Muscle of leg (tissue), 3 donors: ENCODE measurements at regions not wholly inside any gene's neighbourhood (a gene's known extent, or its start where the extent isn't known, plus 50 kb on each side); places are given as distances from the start of the nearest gene placed in this dataset.

Experiments used
- DNase-seq: peaks from one replicate; pipeline ENCODE4 v3.0.0; 2013
- H3K27ac ChIP-seq: one replicate; pipeline ENCODE4 v1.5.1; 2013; ENCODE audit warnings: mild to moderate bottlenecking, low read length, control low read depth
- H3K27me3 ChIP-seq: one replicate; pipeline ENCODE4 v1.6.1; 2013; ENCODE audit warnings: low read length; ENCODE audit not compliant: control insufficient read depth, insufficient read depth
- H3K36me3 ChIP-seq: one replicate; pipeline ENCODE4 v1.6.1; 2013; ENCODE audit warnings: low read length; ENCODE audit not compliant: control insufficient read depth, insufficient read depth
- H3K4me1 ChIP-seq: one replicate; pipeline ENCODE4 v1.6.1; 2013; ENCODE audit warnings: low read length; ENCODE audit not compliant: control insufficient read depth, insufficient read depth
- H3K4me3 ChIP-seq: one replicate; pipeline ENCODE4 v1.5.1; 2013; ENCODE audit warnings: low read length, control low read depth
- H3K9me3 ChIP-seq: replicated peaks from 2 replicates; pipeline ENCODE4 v1.6.1; 2013; ENCODE audit warnings: low read depth, low read length; ENCODE audit not compliant: control insufficient read depth
- WGBS: methylation state at CpG from one replicate; pipeline ENCODE4 v1.1.5; 2013; ENCODE audit warnings: missing lambda C conversion rate; ENCODE audit not compliant: insufficient coverage; 5-methylcytosine and 5-hydroxymethylcytosine counted together

DNA sequence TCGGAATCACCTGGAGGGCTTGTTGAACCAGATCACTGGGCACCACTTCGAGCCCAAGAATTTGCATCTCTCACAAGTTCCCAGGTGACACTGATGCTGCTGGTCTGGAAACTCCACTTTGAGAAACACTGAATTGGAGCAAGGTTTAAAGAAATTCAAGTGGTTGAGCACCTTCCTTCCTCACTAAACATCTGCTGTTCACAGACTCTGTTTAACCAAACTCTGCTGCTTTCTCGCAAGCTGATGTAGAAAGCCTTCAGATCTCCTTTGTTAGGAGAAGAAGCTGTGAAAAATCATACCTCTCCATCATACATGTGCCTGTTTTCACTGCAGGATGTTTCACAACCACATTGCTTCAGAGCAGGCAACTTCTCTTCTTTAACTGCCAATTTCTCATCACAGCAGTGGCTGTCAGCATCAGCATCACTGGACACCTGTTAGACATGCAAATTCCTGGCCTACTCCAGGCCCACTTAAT is 87.5 kb upstream of the TOP1 start:
- H3K27me3 ChIP-seq, result no peaks in the 10 kb centered on the region
- no peaks in the 10 kb centered on the region for H3K9me3 ChIP-seq
- H3K27ac ChIP-seq, result no peak overlapping the region
- H3K4me3 ChIP-seq, result no peak overlapping the region
- no peaks in the 10 kb centered on the region for H3K4me1 ChIP-seq
- H3K36me3 ChIP-seq, result no peaks in the 10 kb centered on the region
- no peak for DNase-seq
- WGBS, result 75% methylated on average over 2 of the region's 3 CpGs

DNA sequence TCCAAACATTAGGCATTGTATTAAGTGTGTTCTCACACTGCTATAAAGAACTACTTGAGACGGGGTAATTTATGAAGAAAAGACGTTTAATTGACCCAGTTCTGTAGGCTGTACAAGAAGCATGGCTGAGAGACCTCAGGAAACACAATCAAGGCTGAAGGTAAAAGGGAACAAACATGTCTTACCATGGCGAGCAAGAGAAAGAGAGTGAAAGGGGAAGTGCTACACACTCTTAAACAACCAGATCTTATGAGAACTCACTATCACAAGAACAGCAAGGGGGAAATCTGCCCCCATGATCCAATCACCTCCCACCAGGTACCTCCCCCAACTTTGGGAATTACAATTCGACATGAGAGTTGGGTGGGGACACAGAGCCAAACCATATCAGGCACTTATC is 86.6 kb upstream of the TOP1 start:
- H3K27me3 ChIP-seq, result no peaks in the 10 kb centered on the region
- H3K4me3 ChIP-seq, result no peak overlapping the region
- H3K27ac ChIP-seq, result no peak overlapping the region
- 53% methylated on average over 2 of the region's 4 CpGs for WGBS
- H3K36me3 ChIP-seq, result no peaks in the 10 kb centered on the region
- no peak for DNase-seq
- H3K9me3 ChIP-seq, result no peaks in the 10 kb centered on the region
- no peaks in the 10 kb centered on the region for H3K4me1 ChIP-seq

DNA sequence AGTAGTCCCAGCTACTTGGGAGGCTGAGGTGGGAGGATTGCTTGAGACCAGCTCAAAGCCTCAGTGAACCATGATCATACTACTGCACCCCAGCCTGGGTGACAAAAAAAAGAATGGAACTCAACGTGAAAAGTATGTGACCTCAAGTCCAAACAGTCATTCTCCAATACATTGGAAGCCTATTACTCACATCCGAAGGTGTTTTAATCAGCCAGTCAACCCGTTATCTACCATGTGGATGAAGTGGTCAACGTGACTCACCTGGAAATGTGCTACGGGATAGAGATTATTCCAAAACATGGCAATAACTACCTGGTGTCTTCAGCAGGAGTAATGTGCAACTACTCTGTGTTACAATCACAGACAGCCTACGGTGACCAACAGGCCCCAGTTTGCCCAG is 85.8 kb upstream of the TOP1 start:
- no peak for DNase-seq
- Histone ChIP-seq H3K36me3 (no peaks in the 10 kb centered on the region), H3K27me3 (no peaks in the 10 kb centered on the region), H3K9me3 (no peaks in the 10 kb centered on the region), H3K4me1 (no peaks in the 10 kb centered on the region), H3K27ac (no peak overlapping the region), H3K4me3 (no peak overlapping the region)
- WGBS, result 100% methylated on average over 4 of the region's 6 CpGs

DNA sequence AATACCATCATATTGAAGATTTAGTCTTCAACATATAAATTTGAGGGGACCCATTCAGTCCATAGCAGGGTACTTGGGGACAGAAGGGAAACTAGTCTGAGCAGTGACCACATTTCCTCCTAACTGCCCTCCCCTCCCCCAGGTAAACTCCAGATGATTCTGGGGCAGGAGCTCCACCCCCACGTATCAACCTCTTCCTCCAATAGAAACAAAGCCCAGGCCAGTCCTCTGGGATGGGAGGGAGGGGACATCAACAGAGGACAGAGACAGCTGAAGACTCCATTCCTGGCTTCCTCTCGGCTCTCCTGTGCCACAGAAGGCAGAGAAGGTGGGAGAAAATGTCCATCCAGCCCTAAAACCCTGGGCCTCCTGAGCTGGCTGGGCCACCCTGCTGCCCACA is 85.0 kb upstream of the TOP1 start:
- Histone ChIP-seq H3K4me1 (no peaks in the 10 kb centered on the region), H3K9me3 (no peaks in the 10 kb centered on the region), H3K27ac (no peak overlapping the region), H3K4me3 (no peak overlapping the region), H3K27me3 (no peaks in the 10 kb centered on the region), H3K36me3 (no peaks in the 10 kb centered on the region)
- no peak for DNase-seq
- WGBS, result 60% methylated on average over 1 of the region's 2 CpGs

DNA sequence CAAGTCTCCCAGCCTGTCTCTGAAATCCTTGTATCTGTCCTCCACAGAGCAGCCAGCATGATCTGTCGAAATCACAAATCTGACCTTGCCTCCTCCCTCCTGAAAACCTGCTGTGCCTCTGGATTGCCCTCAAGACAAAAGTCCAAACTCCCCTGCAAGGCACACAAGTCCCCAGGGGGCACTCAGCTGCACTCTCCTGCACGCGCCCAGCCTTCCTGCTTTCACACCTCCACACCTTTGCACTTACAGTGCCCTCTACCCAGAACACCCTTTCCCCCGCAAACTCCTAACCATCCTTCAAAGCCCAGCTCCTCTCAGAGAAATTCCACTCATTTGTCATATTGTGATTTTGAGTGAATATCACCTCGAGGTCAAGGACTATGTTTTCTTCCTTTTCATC is 83.4 kb upstream of the TOP1 start:
- DNase-seq, result no peak
- WGBS, result 71% methylated on average over 3 of the region's 5 CpGs
- Histone ChIP-seq H3K4me3 (no peak overlapping the region), H3K27me3 (no peaks in the 10 kb centered on the region), H3K9me3 (no peaks in the 10 kb centered on the region), H3K27ac (no peak overlapping the region), H3K36me3 (no peaks in the 10 kb centered on the region), H3K4me1 (no peaks in the 10 kb centered on the region)

DNA sequence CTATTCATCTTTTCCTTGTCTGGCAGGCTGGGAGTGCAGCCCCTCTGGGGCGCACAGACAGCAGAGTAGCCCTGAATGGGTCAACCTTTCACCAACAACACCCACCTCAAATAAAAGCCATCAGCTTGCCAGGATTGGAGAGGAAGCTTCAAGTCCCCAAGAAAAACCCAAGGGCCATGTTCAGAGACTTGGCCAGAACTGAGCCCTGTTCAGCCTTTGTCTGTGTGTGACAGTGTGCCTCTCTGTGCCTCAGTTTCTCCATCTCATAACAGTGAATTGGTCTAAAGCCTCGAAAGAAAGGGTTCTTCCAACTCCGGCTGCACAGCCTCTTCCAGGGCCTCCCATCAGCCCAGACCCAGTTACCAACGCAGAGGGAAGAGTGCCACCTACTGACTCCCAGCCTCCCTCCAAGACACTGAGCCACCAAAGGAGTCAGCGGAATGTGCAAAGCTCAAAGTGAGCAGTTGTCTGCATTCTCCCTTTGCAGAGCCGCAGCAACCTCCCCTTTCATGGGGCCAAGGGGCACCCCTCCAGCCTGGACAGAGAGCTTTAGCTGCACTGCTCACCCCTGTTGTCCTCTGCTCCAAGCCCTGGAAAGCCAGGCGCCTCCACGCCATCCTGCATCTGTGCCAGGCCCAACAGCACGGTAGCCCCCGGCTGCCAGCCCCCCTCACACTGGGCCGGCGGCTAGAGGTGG is 82.7 kb upstream of the TOP1 start:
- Histone ChIP-seq H3K4me1 (no peaks in the 10 kb centered on the region), H3K27me3 (no peaks in the 10 kb centered on the region), H3K27ac (no peak overlapping the region), H3K36me3 (no peaks in the 10 kb centered on the region), H3K4me3 (no peak overlapping the region), H3K9me3 (no peaks in the 10 kb centered on the region)
- WGBS, result 28% methylated on average over 5 of the region's 12 CpGs
- peak; percentile 85 for DNase-seq

DNA sequence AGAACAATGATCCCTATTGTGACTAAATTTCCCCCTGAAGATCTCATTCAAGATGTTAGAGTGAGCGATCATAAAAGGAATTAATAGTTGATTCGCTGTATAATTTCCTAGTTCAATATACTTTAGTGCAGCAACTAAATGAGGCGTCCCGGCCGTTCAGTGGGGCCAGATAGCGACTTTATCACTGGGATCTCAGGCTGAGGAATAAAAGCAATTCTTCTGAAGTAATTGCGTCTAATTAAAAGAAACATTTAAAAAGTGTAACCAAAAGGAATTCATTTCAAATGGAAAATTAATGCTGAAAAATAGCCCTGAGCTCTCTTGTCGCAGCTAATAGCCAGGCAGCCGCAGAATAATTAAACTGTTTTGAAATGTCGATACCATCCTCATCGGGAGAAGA is 82.2 kb upstream of the TOP1 start:
- no peak for DNase-seq
- Histone ChIP-seq H3K36me3 (no peaks in the 10 kb centered on the region), H3K27ac (no peak overlapping the region), H3K27me3 (no peaks in the 10 kb centered on the region), H3K4me1 (no peaks in the 10 kb centered on the region), H3K9me3 (no peaks in the 10 kb centered on the region), H3K4me3 (no peak overlapping the region)
- WGBS, result 89% methylated on average over 7 of the region's 11 CpGs

DNA sequence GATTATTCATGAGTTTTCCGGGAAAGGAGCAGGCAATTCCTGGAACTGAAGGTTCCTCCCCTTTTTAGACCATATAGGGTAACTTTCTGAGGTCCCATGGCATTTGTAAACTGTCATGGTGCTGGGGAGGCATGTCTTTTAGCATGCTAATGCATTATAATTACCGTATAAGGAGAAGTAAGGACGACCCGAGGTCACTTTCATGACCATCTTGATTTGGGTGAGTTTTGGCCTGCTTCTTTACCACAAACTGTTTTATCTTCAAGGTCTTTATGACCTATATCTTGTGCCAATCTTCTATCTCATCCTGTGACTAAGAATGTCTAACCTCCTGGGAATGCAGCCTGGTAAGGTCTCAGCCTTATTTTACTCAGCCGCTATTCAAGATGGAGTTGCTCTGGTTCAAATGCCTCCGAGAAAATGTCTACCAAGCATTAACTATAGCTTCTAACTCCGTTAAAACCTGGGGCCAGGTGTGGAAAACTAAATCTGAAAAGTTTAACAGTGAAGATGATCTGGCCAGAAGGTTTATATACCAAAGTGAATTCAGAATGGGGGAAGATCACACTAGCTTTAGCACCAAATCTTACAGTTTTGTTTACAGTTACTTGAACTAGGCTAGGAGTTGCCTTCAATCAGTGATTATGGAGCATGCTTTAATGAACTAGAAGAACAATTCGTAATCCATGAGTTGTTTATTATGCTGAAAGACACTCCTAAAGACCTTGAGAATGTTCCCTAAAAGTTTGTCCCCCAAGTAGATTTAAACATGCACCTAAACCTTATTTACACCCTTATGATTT is 80.0 kb upstream of the TOP1 start:
- DNase-seq, result no peak
- Histone ChIP-seq H3K27me3 (no peaks in the 10 kb centered on the region), H3K27ac (no peak overlapping the region), H3K4me1 (no peaks in the 10 kb centered on the region), H3K4me3 (no peak overlapping the region), H3K36me3 (no peaks in the 10 kb centered on the region), H3K9me3 (no peaks in the 10 kb centered on the region)
- WGBS, result 100% methylated on average over 1 of the region's 8 CpGs

DNA sequence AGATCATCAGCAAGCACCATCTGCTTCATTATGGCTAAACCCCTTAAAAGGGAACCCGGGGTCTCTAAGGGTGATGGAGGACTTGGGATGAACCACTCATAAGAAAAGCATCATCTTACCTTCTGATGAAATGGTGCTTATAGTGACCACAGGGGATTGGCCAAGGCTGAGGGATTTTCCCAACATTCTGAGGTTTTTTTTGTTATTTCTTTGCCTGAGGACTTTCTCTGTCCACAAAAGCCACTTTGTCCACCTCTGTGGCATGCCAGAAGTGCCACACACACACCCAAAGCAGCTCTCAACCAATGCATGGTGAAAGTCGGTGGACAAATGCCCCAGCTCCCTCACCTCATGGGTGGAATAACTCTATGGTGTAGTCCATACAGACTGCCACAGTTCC is 79.3 kb upstream of the TOP1 start:
- Histone ChIP-seq H3K4me1 (no peaks in the 10 kb centered on the region), H3K9me3 (peaks cover 3% of the 10 kb centered on the region), H3K4me3 (no peak overlapping the region), H3K27ac (no peak overlapping the region), H3K36me3 (no peaks in the 10 kb centered on the region), H3K27me3 (no peaks in the 10 kb centered on the region)
- DNase-seq, result no peak
- whole genome bisulfite sequencing, result 100% methylated on average over 1 of the region's 2 CpGs

DNA sequence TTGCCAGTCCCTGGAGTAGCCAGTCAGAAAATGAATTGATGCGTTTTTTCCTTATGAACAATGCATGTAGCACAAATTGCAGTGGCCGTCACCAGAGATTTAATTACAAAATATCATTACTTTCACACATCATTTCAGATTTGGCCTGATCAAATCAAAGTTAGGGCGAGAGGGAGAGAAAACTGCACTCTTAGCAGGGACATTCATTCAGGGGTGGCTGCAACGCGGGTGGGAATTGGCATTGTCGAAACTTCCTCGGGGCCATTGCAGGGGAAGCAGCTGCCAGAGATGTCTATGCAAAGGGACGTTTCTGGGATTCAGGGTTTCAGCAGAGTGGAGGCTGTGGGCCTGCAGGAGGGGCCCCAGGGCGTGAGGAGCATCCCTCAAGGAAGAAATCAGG is 76.5 kb upstream of the TOP1 start:
- Histone ChIP-seq H3K9me3 (peaks cover 3% of the 10 kb centered on the region), H3K36me3 (no peaks in the 10 kb centered on the region), H3K27me3 (no peaks in the 10 kb centered on the region), H3K4me3 (no peak overlapping the region), H3K27ac (no peak overlapping the region), H3K4me1 (no peaks in the 10 kb centered on the region)
- no peak for DNase-seq
- 24% methylated on average over 6 of the region's 9 CpGs for WGBS
